Heart left ventricle (tissue), 16 donors: ENCODE measurements at regions not wholly inside any gene's neighbourhood (a gene's known extent, or its start where the extent isn't known, plus 50 kb on each side); places are given as distances from the start of the nearest gene placed in this dataset.

Source experiments
- ATAC-seq, 4 donors: fragments of 200-7000 bp; cut with Tn5 transposase; one replicate each; pipeline ENCODE4 v1.9.1; 2020 to 2022; ENCODE audit warnings: moderate library complexity in 4 of 4, mild to moderate bottlenecking in 3 of 4, moderate number of reproducible peaks in 1 of 4
- DNase-seq, 5 donors: peaks; one replicate each; pipeline ENCODE4 v3.0.0-alpha.2; 2020
- H3K27ac ChIP-seq, 12 donors: fragments of 200-600 bp; sonication (generic) in 4 of 12; one replicate each; pipeline versions ENCODE4 v1.5.0 to v1.8.0; 2016 to 2022; ENCODE audit warnings: mild to moderate bottlenecking in 2 of 12
- H3K27me3 ChIP-seq, 9 donors: fragments of 200-600 bp; sonication (generic) in 2 of 9; one replicate each; pipeline versions ENCODE4 v1.5.1 to v1.8.0; 2016 to 2022; ENCODE audit warnings: mild to moderate bottlenecking in 3 of 9
- H3K36me3 ChIP-seq, 9 donors: fragments of 200-600 bp; sonication (generic) in 2 of 9; one replicate each; pipeline versions ENCODE4 v1.5.0 to v1.8.0; 2018 to 2022; ENCODE audit warnings: mild to moderate bottlenecking in 2 of 9
- H3K4me1 ChIP-seq, 12 donors: fragments of 200-600 bp; sonication (generic) in 4 of 12; one replicate each; pipeline versions ENCODE4 v1.5.0 to v1.8.0; 2016 to 2022; ENCODE audit warnings: mild to moderate bottlenecking in 3 of 12
- H3K4me3 ChIP-seq, 12 donors: fragments of 200-600 bp; sonication (generic) in 4 of 12; one replicate each; pipeline versions ENCODE4 v1.5.0 to v1.8.0; 2017 to 2022; ENCODE audit warnings: mild to moderate bottlenecking in 9 of 12, moderate library complexity in 4 of 12
- H3K9me3 ChIP-seq, 12 donors: fragments of 200-600 bp; sonication (generic) in 4 of 12; one replicate each; pipeline versions ENCODE4 v1.5.0 to v1.8.0; 2016 to 2022; ENCODE audit warnings: mild to moderate bottlenecking in 1 of 12
- CTCF ChIP-seq, 12 donors: fragments of 200-600 bp; sonication (generic) in 4 of 12; IDR thresholded peaks; one replicate each; pipeline versions ENCODE4 v1.5.0 to v1.8.0; 2018 to 2022; ENCODE audit warnings: antibody characterized with exemption in 12 of 12, mild to moderate bottlenecking in 5 of 12
- POLR2A ChIP-seq, 2 donors: fragments of 450-650 bp; IDR thresholded peaks; one replicate each; pipeline ENCODE4 v1.6.1; 2017; ENCODE audit warnings: antibody characterized with exemption in 2 of 2, mild to moderate bottlenecking in 2 of 2, moderate library complexity in 2 of 2
- WGBS, 4 donors: extraction: QIAGEN DNeasy Blood & Tissue Kit in 2 of 4; methylation state at CpG; one replicate each; pipeline versions ENCODE4 v1.1.5 to v1.1.7; 2013 to 2018; 5-methylcytosine and 5-hydroxymethylcytosine counted together
- intact Hi-C, 10 donors: fragments of 100-400 bp; cut with DNase I; formaldehyde crosslinking; loops; one replicate each; pipeline versions ENCODE4 v1.11.1 to v1.14.2; 2022
- donor health status: ischemic (EF 13 %, LVEDD 7.1; RV severe dilation, severe dysfunction).
- donor health status: healthy with polysubstance abuse.
- donor health status: DM: no; HTN: yes; CAD: no.
- donor health status: DM: no; HTN: no; CAD: no.
- donor health status: ischemic (EF 25% LVEDD 6.9; RV normal size, moderate dysfunction).
- donor health status: ischemic (EF 25% LVEDD 5.7; RV mildly dilated, moderate dysfunction).
- donor health status: healthy.
- donor health status: DM: yes; HTN: yes; CAD: no.
- donor health status: ischemic (EF 35%, LVEDD 5.7; RV mildly dilated, moderate dysfunction).
- donor health status: nonischemic (EF 11% LVEDD 7.7; RV severe dilation, severe dysfunction).
- donor health status: DM: yes; HTN: yes; CAD: no.
- donor health status: PGD.
- donor health status: ischemic (EF 29% LVEDD 5.4; RV normal size, mild dysfunction).
- donor health status: nonischemic (EF 23%, LVEDD 6.1; RV moderate dilation, normal function).

DNA sequence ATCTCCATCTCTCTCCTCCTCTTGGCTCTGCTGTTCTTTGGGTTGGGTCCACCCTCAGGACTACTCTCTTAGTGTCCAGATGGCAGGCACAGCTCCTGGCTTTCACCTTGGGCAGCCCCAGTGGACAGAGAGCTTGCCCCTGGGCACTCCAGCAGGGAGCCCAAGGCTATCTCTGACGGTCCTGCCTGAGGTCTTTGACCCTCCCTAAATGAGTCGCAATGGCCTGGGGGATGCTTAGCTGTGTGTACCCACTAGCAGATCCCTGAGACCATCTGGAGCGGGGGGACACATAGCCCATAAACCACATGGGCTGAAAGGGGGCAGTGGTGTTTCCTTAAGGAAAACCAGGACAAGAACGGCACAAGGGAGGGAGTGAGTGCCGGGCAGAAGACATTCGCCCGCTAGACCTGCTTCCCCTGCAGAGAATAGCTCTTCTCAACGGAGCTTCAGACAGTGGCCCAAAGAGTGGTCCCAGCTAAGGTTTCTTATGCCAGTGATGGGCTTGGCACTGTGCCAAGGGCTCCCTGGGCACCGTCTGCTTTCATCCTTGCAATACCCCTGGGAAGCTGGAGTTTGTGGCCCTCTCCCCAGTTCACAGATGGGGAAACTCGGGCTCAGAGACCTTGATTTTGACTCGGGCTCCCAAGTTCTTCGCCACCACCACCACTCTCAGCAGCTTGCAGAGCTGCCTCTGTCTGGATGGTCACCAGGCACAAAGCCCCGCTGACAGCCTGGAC, 53.9 kb upstream of the ANO1 start:
- ATAC-seq (no peak), DNase-seq (no peak)
- TF ChIP-seq POLR2A (IDR thresholded peaks at IDR 0.05) (no peak), CTCF (IDR thresholded peaks at IDR 0.05) (no peak)
- H3K27ac ChIP-seq, result no peak overlapping the region
- intact Hi-C loops, result no loop called here
- no peaks in the 10 kb centered on the region for H3K27me3 ChIP-seq
- H3K4me3 ChIP-seq, result no peak overlapping the region
- H3K36me3 ChIP-seq, result no peaks in the 10 kb centered on the region
- peaks cover 0 to 22% (median 4%) of the 10 kb centered on the region in 12 donors for H3K4me1 ChIP-seq
- WGBS, 4 donors, result 86 to 90% (median 87%) methylated on average over 11 to 13 of the region's 13 CpGs
- peaks cover 0 to 4% (median 0%) of the 10 kb centered on the region in 12 donors for H3K9me3 ChIP-seq

DNA sequence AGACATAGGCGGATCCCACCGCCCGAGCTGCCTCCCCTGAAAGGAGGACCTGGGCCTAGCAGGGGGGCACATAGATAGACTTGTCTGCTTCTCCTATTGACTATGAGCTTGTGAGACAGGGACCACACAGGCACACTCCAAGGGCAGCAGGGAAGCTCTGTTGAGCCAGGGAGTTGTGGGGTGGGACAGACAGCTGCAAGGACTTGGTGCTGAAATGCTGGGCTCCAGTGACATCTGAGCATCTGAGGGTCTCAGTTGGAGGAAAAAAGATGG, 53.4 kb upstream of the ANO1 start:
- WGBS, 4 donors, result 91 to 94% (median 94%) methylated on average over 3 of the region's 3 CpGs
- H3K4me1 ChIP-seq, result peaks cover 0 to 22% (median 7%) of the 10 kb centered on the region in 12 donors
- ATAC-seq (no peak), DNase-seq (no peak)
- no peaks in the 10 kb centered on the region for H3K36me3 ChIP-seq
- H3K27me3 ChIP-seq, result no peaks in the 10 kb centered on the region
- H3K4me3 ChIP-seq, result no peak overlapping the region
- no peak overlapping the region for H3K27ac ChIP-seq
- peaks cover 0 to 4% (median 0%) of the 10 kb centered on the region in 12 donors for H3K9me3 ChIP-seq
- no peak for TF ChIP-seq CTCF (IDR thresholded peaks at IDR 0.05)
- no peak for TF ChIP-seq POLR2A (IDR thresholded peaks at IDR 0.05)
- intact Hi-C loops, result no loop called here

- intact Hi-C loops, result no loop called here
- Histone ChIP-seq H3K4me3 (no peak overlapping the region), H3K36me3 (no peaks in the 10 kb centered on the region), H3K27me3 (no peaks in the 10 kb centered on the region), H3K27ac (no peak overlapping the region), H3K4me1 (peaks cover 0 to 21% (median 7%) of the 10 kb centered on the region in 12 donors), H3K9me3 (peaks cover 0 to 4% (median 0%) of the 10 kb centered on the region in 12 donors)
- TF ChIP-seq POLR2A (IDR thresholded peaks at IDR 0.05) (no peak), CTCF (IDR thresholded peaks at IDR 0.05) (no peak)
- ATAC-seq, result no peak
- no peak for DNase-seq
- 91 to 98% (median 97%) methylated on average over 3 of the region's 3 CpGs for WGBS, 4 donors
Observed at GRCh38 chr11:70025308-70025707, 52.8 kb upstream of the ANO1 start.

- peaks cover 0 to 14% (median 5%) of the 10 kb centered on the region in 12 donors for H3K4me1 ChIP-seq
- ATAC-seq, result no peak
- intact Hi-C loops, result no loop called here
- no peaks in the 10 kb centered on the region for H3K27me3 ChIP-seq
- no peak for DNase-seq
- no peak overlapping the region for H3K27ac ChIP-seq
- H3K4me3 ChIP-seq, result no peak overlapping the region
- no peak for TF ChIP-seq POLR2A (IDR thresholded peaks at IDR 0.05)
- TF ChIP-seq CTCF (IDR thresholded peaks at IDR 0.05), result no peak
- no peaks in the 10 kb centered on the region for H3K36me3 ChIP-seq
- 73 to 96% (median 76%) methylated on average over 3 of the region's 3 CpGs for WGBS, 4 donors
- peaks cover 0 to 4% (median 0%) of the 10 kb centered on the region in 12 donors for H3K9me3 ChIP-seq
Observed at GRCh38 chr11:70026012-70026411, 52.1 kb upstream of the ANO1 start.
